NCI-H1048 (cell line): ENCODE measurements at regions not wholly inside any gene's neighbourhood (a gene's known extent, or its start where the extent isn't known, plus 50 kb on each side); places are given as distances from the start of the nearest gene placed in this dataset.

Experiments
- DNase-seq: peaks from one replicate; lab custom pipeline; 2025; lab: John Stamatoyannopoulos, UW

- no peak for DNase-seq
Measured at GRCh38 chr10:128712661-128713400, 586.6 kb upstream of the MKI67 start.

GRCh38 chr10:128713471-128713870 is 587.2 kb upstream of the MKI67 start:
- DNase-seq = no peak

- DNase-seq = no peak
Measured at GRCh38 chr10:128713874-128714570, 587.8 kb upstream of the MKI67 start.

- no peak for DNase-seq
Measured at GRCh38 chr10:128714644-128715415, 588.6 kb upstream of the MKI67 start.

GRCh38 chr10:128716181-128716580 is 590.0 kb upstream of the MKI67 start:
- no peak for DNase-seq

GRCh38 chr10:128721963-128722445 is 595.8 kb upstream of the MKI67 start:
- DNase-seq = no peak

GRCh38 chr10:128722947-128723346 is 596.7 kb upstream of the MKI67 start:
- DNase-seq = no peak

GRCh38 chr10:128723631-128724205 is 597.5 kb upstream of the MKI67 start:
- DNase-seq = no peak

GRCh38 chr10:128725531-128725930 is 599.3 kb upstream of the MKI67 start:
- no peak for DNase-seq

- DNase-seq = no peak
Measured at GRCh38 chr10:128727114-128727513, 600.9 kb upstream of the MKI67 start.

GRCh38 chr10:128729910-128730420 is 603.7 kb upstream of the MKI67 start:
- no peak for DNase-seq

GRCh38 chr10:128730922-128731321 is 604.7 kb upstream of the MKI67 start:
- DNase-seq = no peak

- no peak for DNase-seq
Measured at GRCh38 chr10:128734161-128734560, 607.9 kb upstream of the MKI67 start.

- no peak for DNase-seq
Measured at GRCh38 chr10:128734734-128735133, 608.5 kb upstream of the MKI67 start.

- DNase-seq = no peak
Measured at GRCh38 chr10:128735996-128736395, 609.8 kb upstream of the MKI67 start.

GRCh38 chr10:128738386-128738915 is 612.2 kb upstream of the MKI67 start:
- DNase-seq = no peak

- no peak for DNase-seq
Measured at GRCh38 chr10:128739930-128740329, 613.7 kb upstream of the MKI67 start.

- no peak for DNase-seq
Measured at GRCh38 chr10:128741180-128741579, 615.0 kb upstream of the MKI67 start.

GRCh38 chr10:128741680-128742079 is 615.5 kb upstream of the MKI67 start:
- DNase-seq = no peak

GRCh38 chr10:128744092-128744491 is 617.9 kb upstream of the MKI67 start:
- DNase-seq = no peak

GRCh38 chr10:128744811-128745305 is 618.6 kb upstream of the MKI67 start:
- DNase-seq = no peak
